ENCODE measurements at regions not wholly inside any gene's neighbourhood (a gene's known extent, or its start where the extent isn't known, plus 50 kb on each side); places are given as distances from the start of the nearest gene placed in this dataset.

GRCh38 chr9:108300306-108301287 is 555.2 kb downstream of the ACTL7B start:
- WGBS, 4 donors: 72 to 75% (median 73%) methylated on average over 8 to 9 of the region's 9 CpGs
- intact Hi-C loops (cut with DNase I): no loop called here
- H3K4me3 ChIP-seq: no peak overlapping the region
- no peak for DNase-seq
- H3K36me3 ChIP-seq (replicated peaks in 1 of 2): no peaks in the 10 kb centered on the region
- no peaks in the 10 kb centered on the region for H3K27me3 ChIP-seq
- no peaks in the 10 kb centered on the region for H3K4me1 ChIP-seq (replicated peaks in 1 of 2)
- TF ChIP-seq CTCF (IDR thresholded peaks at IDR 0.05) (no peak), POLR2A (IDR thresholded peaks at IDR 0.05) (no peak)
- no peak overlapping the region for H3K27ac ChIP-seq
- H3K9me3 ChIP-seq (replicated peaks in 1 of 3): no peaks in the 10 kb centered on the region

GRCh38 chr9:108297073-108297472 is 558.7 kb downstream of the ACTL7B start:
- Histone ChIP-seq H3K4me3 (no peak overlapping the region), H3K27me3 (no peaks in the 10 kb centered on the region), H3K4me1 (replicated peaks in 1 of 2) (peaks cover 0 to 10% of the 10 kb centered on the region in 2 donors), H3K36me3 (replicated peaks in 1 of 2) (no peaks in the 10 kb centered on the region), H3K9me3 (replicated peaks in 1 of 3) (no peaks in the 10 kb centered on the region), H3K27ac (no peak overlapping the region)
- intact Hi-C loops (cut with DNase I): no loop called here
- WGBS, 4 donors: 72 to 76% (median 75%) methylated on average over 4 of the region's 4 CpGs
- peak in 3 of 7 donors; percentile 14 to 24 (median 14) for DNase-seq
- TF ChIP-seq CTCF (IDR thresholded peaks at IDR 0.05) (no peak), POLR2A (IDR thresholded peaks at IDR 0.05) (no peak)

GRCh38 chr9:108296056-108296455 is 559.7 kb downstream of the ACTL7B start:
- no peaks in the 10 kb centered on the region for H3K36me3 ChIP-seq (replicated peaks in 1 of 2)
- 45 to 70% (median 58%) methylated on average over 1 of the region's 1 CpG for WGBS, 4 donors
- H3K27ac ChIP-seq: no peak overlapping the region
- no peak overlapping the region for H3K4me3 ChIP-seq
- intact Hi-C loops (cut with DNase I): no loop called here
- TF ChIP-seq POLR2A (IDR thresholded peaks at IDR 0.05) (no peak), CTCF (IDR thresholded peaks at IDR 0.05) (no peak)
- DNase-seq: peak in 1 of 7 donors; percentile 24
- H3K27me3 ChIP-seq: no peaks in the 10 kb centered on the region
- no peaks in the 10 kb centered on the region for H3K9me3 ChIP-seq (replicated peaks in 1 of 3)
- peaks cover 0 to 10% of the 10 kb centered on the region in 2 donors for H3K4me1 ChIP-seq (replicated peaks in 1 of 2)

- H3K27ac ChIP-seq: no peak overlapping the region
- no peaks in the 10 kb centered on the region for H3K9me3 ChIP-seq (replicated peaks in 1 of 3)
- no peaks in the 10 kb centered on the region for H3K36me3 ChIP-seq (replicated peaks in 1 of 2)
- no peaks in the 10 kb centered on the region for H3K27me3 ChIP-seq
- 92 to 95% (median 94%) methylated on average over 2 of the region's 2 CpGs for WGBS, 4 donors
- peaks cover 0 to 10% of the 10 kb centered on the region in 2 donors for H3K4me1 ChIP-seq (replicated peaks in 1 of 2)
- DNase-seq: no peak
- TF ChIP-seq CTCF (IDR thresholded peaks at IDR 0.05) (no peak), POLR2A (IDR thresholded peaks at IDR 0.05) (no peak)
- no peak overlapping the region for H3K4me3 ChIP-seq
- intact Hi-C loops (cut with DNase I): no loop called here
Observed at GRCh38 chr9:108291586-108291932, 564.2 kb downstream of the ACTL7B start.

Data from adrenal gland (tissue), 9 donors.